ENCODE measurements at regions not wholly inside any gene's neighbourhood (a gene's known extent, or its start where the extent isn't known, plus 50 kb on each side); places are given as distances from the start of the nearest gene placed in this dataset.

- no peak for TF ChIP-seq CTCF (IDR thresholded peaks at IDR 0.05)
- TF ChIP-seq POLR2A (IDR thresholded peaks at IDR 0.05), result no peak
- TF ChIP-seq POLR2AphosphoS5 (IDR thresholded peaks at IDR 0.05), result no peak
These were observed 502.9 kb downstream of the PTPRU start for GRCh38 chr1:29739176-29739575.
